ENCODE measurements at regions not wholly inside any gene's neighbourhood (a gene's known extent, or its start where the extent isn't known, plus 50 kb on each side); places are given as distances from the start of the nearest gene placed in this dataset.
"Not testable (repeated sequence)": the region's sequence is repeated elsewhere in the genome, so short reads cannot be mapped to it uniquely, and the experiment has no call there.

GRCh38 chr12:59386236-59386635 lies 209.6 kb upstream of the SLC16A7 start:
- no peaks in the 10 kb centered on the region for H3K9me3 ChIP-seq (ENCODE audit: low read length)
- no peak overlapping the region for H3K9ac ChIP-seq (ENCODE audit: low read length)
- H3K4me1 ChIP-seq (ENCODE audit: insufficient read depth, low read length), result no peaks in the 10 kb centered on the region
- no peak overlapping the region for H3K4me3 ChIP-seq (ENCODE audit: low read depth in 1 of 2, low read length in 2 of 2)
- no peaks in the 10 kb centered on the region for H3K36me3 ChIP-seq (ENCODE audit: insufficient read depth, low read length)
- no peaks in the 10 kb centered on the region for H3K27me3 ChIP-seq (ENCODE audit: control insufficient read depth in 1 of 2, insufficient read depth in 2 of 2, low read length in 2 of 2)
- no peak overlapping the region for H3K27ac ChIP-seq (ENCODE audit: low read depth, low read length)

GRCh38 chr12:59383079-59383822 lies 212.6 kb upstream of the SLC16A7 start:
- Histone ChIP-seq H3K4me1 (ENCODE audit: insufficient read depth, low read length) (no peaks in the 10 kb centered on the region), H3K36me3 (ENCODE audit: insufficient read depth, low read length) (no peaks in the 10 kb centered on the region), H3K27me3 (ENCODE audit: control insufficient read depth in 1 of 2, insufficient read depth in 2 of 2, low read length in 2 of 2) (no peaks in the 10 kb centered on the region), H3K4me3 (ENCODE audit: low read depth in 1 of 2, low read length in 2 of 2) (no peak overlapping the region), H3K27ac (ENCODE audit: low read depth, low read length) (no peak overlapping the region), H3K9ac (ENCODE audit: low read length) (no peak overlapping the region), H3K9me3 (ENCODE audit: low read length) (no peaks in the 10 kb centered on the region)

GRCh38 chr12:59382282-59383078 lies 213.3 kb upstream of the SLC16A7 start:
- H3K9me3 ChIP-seq (ENCODE audit: low read length), result no peaks in the 10 kb centered on the region
- H3K4me1 ChIP-seq (ENCODE audit: insufficient read depth, low read length), result no peaks in the 10 kb centered on the region
- H3K4me3 ChIP-seq (ENCODE audit: low read depth in 1 of 2, low read length in 2 of 2), result no peak overlapping the region
- H3K27ac ChIP-seq (ENCODE audit: low read depth, low read length), result no peak overlapping the region
- no peak overlapping the region for H3K9ac ChIP-seq (ENCODE audit: low read length)
- no peaks in the 10 kb centered on the region for H3K36me3 ChIP-seq (ENCODE audit: insufficient read depth, low read length)
- H3K27me3 ChIP-seq (ENCODE audit: control insufficient read depth in 1 of 2, insufficient read depth in 2 of 2, low read length in 2 of 2), result no peaks in the 10 kb centered on the region

- no peak overlapping the region for H3K9ac ChIP-seq (ENCODE audit: low read length)
- H3K9me3 ChIP-seq (ENCODE audit: low read length), result no peaks in the 10 kb centered on the region
- no peaks in the 10 kb centered on the region for H3K27me3 ChIP-seq (ENCODE audit: control insufficient read depth in 1 of 2, insufficient read depth in 2 of 2, low read length in 2 of 2)
- H3K4me1 ChIP-seq (ENCODE audit: insufficient read depth, low read length), result no peaks in the 10 kb centered on the region
- H3K27ac ChIP-seq (ENCODE audit: low read depth, low read length), result no peak overlapping the region
- no peaks in the 10 kb centered on the region for H3K36me3 ChIP-seq (ENCODE audit: insufficient read depth, low read length)
- no peak overlapping the region for H3K4me3 ChIP-seq (ENCODE audit: low read depth in 1 of 2, low read length in 2 of 2)
Observed at GRCh38 chr12:59381106-59381505, 214.7 kb upstream of the SLC16A7 start.

GRCh38 chr12:59375633-59376032 lies 220.2 kb upstream of the SLC16A7 start:
- Histone ChIP-seq H3K27me3 (ENCODE audit: control insufficient read depth in 1 of 2, insufficient read depth in 2 of 2, low read length in 2 of 2) (no peaks in the 10 kb centered on the region), H3K36me3 (ENCODE audit: insufficient read depth, low read length) (no peaks in the 10 kb centered on the region), H3K9me3 (ENCODE audit: low read length) (no peaks in the 10 kb centered on the region), H3K9ac (ENCODE audit: low read length) (no peak overlapping the region), H3K27ac (ENCODE audit: low read depth, low read length) (no peak overlapping the region), H3K4me1 (ENCODE audit: insufficient read depth, low read length) (no peaks in the 10 kb centered on the region), H3K4me3 (ENCODE audit: low read depth in 1 of 2, low read length in 2 of 2) (no peak overlapping the region)

GRCh38 chr12:59374783-59375182 lies 221.0 kb upstream of the SLC16A7 start:
- no peak overlapping the region for H3K4me3 ChIP-seq (ENCODE audit: low read depth in 1 of 2, low read length in 2 of 2)

GRCh38 chr12:59372956-59373355 lies 222.9 kb upstream of the SLC16A7 start:
- H3K9me3 ChIP-seq (ENCODE audit: low read length), result no peaks in the 10 kb centered on the region
- H3K9ac ChIP-seq (ENCODE audit: low read length), result no peak overlapping the region
- no peaks in the 10 kb centered on the region for H3K4me1 ChIP-seq (ENCODE audit: insufficient read depth, low read length)
- H3K4me3 ChIP-seq (ENCODE audit: low read depth in 1 of 2, low read length in 2 of 2), result no peak overlapping the region
- H3K27me3 ChIP-seq (ENCODE audit: control insufficient read depth in 1 of 2, insufficient read depth in 2 of 2, low read length in 2 of 2), result no peaks in the 10 kb centered on the region
- H3K27ac ChIP-seq (ENCODE audit: low read depth, low read length), result no peak overlapping the region
- no peaks in the 10 kb centered on the region for H3K36me3 ChIP-seq (ENCODE audit: insufficient read depth, low read length)

More at GRCh38 chr12:59374783-59375182, 221.0 kb upstream of the SLC16A7 start:
- H3K36me3 ChIP-seq (ENCODE audit: insufficient read depth, low read length), result no peaks in the 10 kb centered on the region
- H3K27me3 ChIP-seq (ENCODE audit: control insufficient read depth in 1 of 2, insufficient read depth in 2 of 2, low read length in 2 of 2), result no peaks in the 10 kb centered on the region
- H3K9me3 ChIP-seq (ENCODE audit: low read length), result no peaks in the 10 kb centered on the region
- H3K27ac ChIP-seq (ENCODE audit: low read depth, low read length), result no peak overlapping the region
- H3K4me1 ChIP-seq (ENCODE audit: insufficient read depth, low read length), result no peaks in the 10 kb centered on the region
- no peak overlapping the region for H3K9ac ChIP-seq (ENCODE audit: low read length)

- H3K36me3 ChIP-seq (ENCODE audit: insufficient read depth, low read length), result no peaks in the 10 kb centered on the region
- H3K4me1 ChIP-seq (ENCODE audit: insufficient read depth, low read length), result no peaks in the 10 kb centered on the region
- no peak overlapping the region for H3K9ac ChIP-seq (ENCODE audit: low read length)
- H3K9me3 ChIP-seq (ENCODE audit: low read length), result no peaks in the 10 kb centered on the region
- H3K27me3 ChIP-seq (ENCODE audit: control insufficient read depth in 1 of 2, insufficient read depth in 2 of 2, low read length in 2 of 2), result no peaks in the 10 kb centered on the region
- no peak overlapping the region for H3K4me3 ChIP-seq (ENCODE audit: low read depth in 1 of 2, low read length in 2 of 2)
- no peak overlapping the region for H3K27ac ChIP-seq (ENCODE audit: low read depth, low read length)
Observed at GRCh38 chr12:59370933-59371332, 224.9 kb upstream of the SLC16A7 start.

- H3K9me3 ChIP-seq (ENCODE audit: low read length), result no peaks in the 10 kb centered on the region
- no peaks in the 10 kb centered on the region for H3K27me3 ChIP-seq (ENCODE audit: control insufficient read depth in 1 of 2, insufficient read depth in 2 of 2, low read length in 2 of 2)
- H3K4me1 ChIP-seq (ENCODE audit: insufficient read depth, low read length), result no peaks in the 10 kb centered on the region
- H3K4me3 ChIP-seq (ENCODE audit: low read depth in 1 of 2, low read length in 2 of 2), result no peak overlapping the region
- no peaks in the 10 kb centered on the region for H3K36me3 ChIP-seq (ENCODE audit: insufficient read depth, low read length)
- H3K27ac ChIP-seq (ENCODE audit: low read depth, low read length), result no peak overlapping the region
- H3K9ac ChIP-seq (ENCODE audit: low read length), result no peak overlapping the region
Observed at GRCh38 chr12:59365133-59365532, 230.7 kb upstream of the SLC16A7 start.

GRCh38 chr12:59357811-59358210 lies 238.0 kb upstream of the SLC16A7 start:
- Histone ChIP-seq H3K9me3 (ENCODE audit: low read length) (no peaks in the 10 kb centered on the region), H3K27me3 (ENCODE audit: control insufficient read depth in 1 of 2, insufficient read depth in 2 of 2, low read length in 2 of 2) (no peaks in the 10 kb centered on the region), H3K9ac (ENCODE audit: low read length) (no peak overlapping the region), H3K27ac (ENCODE audit: low read depth, low read length) (no peak overlapping the region), H3K4me1 (ENCODE audit: insufficient read depth, low read length) (no peaks in the 10 kb centered on the region), H3K4me3 (ENCODE audit: low read depth in 1 of 2, low read length in 2 of 2) (no peak overlapping the region), H3K36me3 (ENCODE audit: insufficient read depth, low read length) (no peaks in the 10 kb centered on the region)

- H3K9me3 ChIP-seq (ENCODE audit: low read length); H3K4me3 ChIP-seq (ENCODE audit: low read depth in 1 of 2, low read length in 2 of 2); H3K36me3 ChIP-seq (ENCODE audit: insufficient read depth, low read length); H3K9ac ChIP-seq (ENCODE audit: low read length); H3K27ac ChIP-seq (ENCODE audit: low read depth, low read length); H3K27me3 ChIP-seq (ENCODE audit: control insufficient read depth in 1 of 2, insufficient read depth in 2 of 2, low read length in 2 of 2); H3K4me1 ChIP-seq (ENCODE audit: insufficient read depth, low read length): not testable (repeated sequence)
Observed at GRCh38 chr12:59346248-59346647, 249.6 kb upstream of the SLC16A7 start.

All from muscle layer of colon (tissue), 2 donors.